ENCODE measurements at regions not wholly inside any gene's neighbourhood (a gene's known extent, or its start where the extent isn't known, plus 50 kb on each side); places are given as distances from the start of the nearest gene placed in this dataset.

GRCh38 chr13:73284081-73284874 is 225.5 kb downstream of the KLF5 start:
- Histone ChIP-seq H3K4me3 (no peak overlapping the region), H3K9me3 (no peaks in the 10 kb centered on the region), H3K27me3 (no peaks in the 10 kb centered on the region), H3K36me3 (no peaks in the 10 kb centered on the region)
- DNase-seq, result no peak

GRCh38 chr13:73283636-73284035 is 224.8 kb downstream of the KLF5 start:
- H3K9me3 ChIP-seq, result no peaks in the 10 kb centered on the region
- H3K36me3 ChIP-seq, result no peaks in the 10 kb centered on the region
- no peaks in the 10 kb centered on the region for H3K27me3 ChIP-seq
- no peak overlapping the region for H3K4me3 ChIP-seq
- DNase-seq, result no peak

GRCh38 chr13:73281746-73282145 is 222.9 kb downstream of the KLF5 start:
- Histone ChIP-seq H3K4me3 (no peak overlapping the region), H3K9me3 (peaks cover 8% of the 10 kb centered on the region), H3K36me3 (no peaks in the 10 kb centered on the region), H3K27me3 (no peaks in the 10 kb centered on the region)
- DNase-seq, result no peak

- no peak overlapping the region for H3K4me3 ChIP-seq
Observed at GRCh38 chr13:73278186-73278585, 219.4 kb downstream of the KLF5 start.

GRCh38 chr13:73275163-73275562 is 216.4 kb downstream of the KLF5 start:
- Histone ChIP-seq H3K9me3 (peaks cover 8% of the 10 kb centered on the region), H3K27me3 (no peaks in the 10 kb centered on the region), H3K36me3 (no peaks in the 10 kb centered on the region), H3K4me3 (no peak overlapping the region)
- no peak for DNase-seq

More at GRCh38 chr13:73278186-73278585, 219.4 kb downstream of the KLF5 start:
- no peak for DNase-seq
- H3K36me3 ChIP-seq, result no peaks in the 10 kb centered on the region
- peaks cover 8% of the 10 kb centered on the region for H3K9me3 ChIP-seq
- no peaks in the 10 kb centered on the region for H3K27me3 ChIP-seq

GRCh38 chr13:73274147-73274546 is 215.3 kb downstream of the KLF5 start:
- Histone ChIP-seq H3K36me3 (no peaks in the 10 kb centered on the region), H3K9me3 (peaks cover 8% of the 10 kb centered on the region), H3K27me3 (no peaks in the 10 kb centered on the region), H3K4me3 (no peak overlapping the region)
- no peak for DNase-seq

- no peaks in the 10 kb centered on the region for H3K36me3 ChIP-seq
- H3K4me3 ChIP-seq, result no peak overlapping the region
- H3K9me3 ChIP-seq, result peaks cover 8% of the 10 kb centered on the region
- DNase-seq, result peak; percentile 2
- H3K27me3 ChIP-seq, result no peaks in the 10 kb centered on the region
Observed at GRCh38 chr13:73273745-73274144, 214.9 kb downstream of the KLF5 start.

GRCh38 chr13:73273276-73273675 is 214.5 kb downstream of the KLF5 start:
- Histone ChIP-seq H3K9me3 (peaks cover 8% of the 10 kb centered on the region), H3K36me3 (no peaks in the 10 kb centered on the region), H3K27me3 (no peaks in the 10 kb centered on the region), H3K4me3 (no peak overlapping the region)
- no peak for DNase-seq

GRCh38 chr13:73272831-73273230 is 214.0 kb downstream of the KLF5 start:
- Histone ChIP-seq H3K4me3 (no peak overlapping the region), H3K9me3 (peaks cover 4% of the 10 kb centered on the region), H3K36me3 (no peaks in the 10 kb centered on the region), H3K27me3 (no peaks in the 10 kb centered on the region)
- DNase-seq, result no peak

GRCh38 chr13:73268306-73268705 is 209.5 kb downstream of the KLF5 start:
- DNase-seq, result peak; percentile 62
- no peaks in the 10 kb centered on the region for H3K27me3 ChIP-seq
- H3K4me3 ChIP-seq, result no peak overlapping the region
- no peaks in the 10 kb centered on the region for H3K36me3 ChIP-seq
- no peaks in the 10 kb centered on the region for H3K9me3 ChIP-seq

- Histone ChIP-seq H3K27me3 (no peaks in the 10 kb centered on the region), H3K36me3 (no peaks in the 10 kb centered on the region), H3K9me3 (no peaks in the 10 kb centered on the region), H3K4me3 (no peak overlapping the region)
- no peak for DNase-seq
Observed at GRCh38 chr13:73266640-73267180, 207.9 kb downstream of the KLF5 start.

GRCh38 chr13:73262862-73263627 is 204.2 kb downstream of the KLF5 start:
- DNase-seq, result no peak
- H3K36me3 ChIP-seq, result no peaks in the 10 kb centered on the region
- no peaks in the 10 kb centered on the region for H3K9me3 ChIP-seq
- no peak overlapping the region for H3K4me3 ChIP-seq
- H3K27me3 ChIP-seq, result no peaks in the 10 kb centered on the region

GRCh38 chr13:73261739-73262216 is 203.0 kb downstream of the KLF5 start:
- no peaks in the 10 kb centered on the region for H3K27me3 ChIP-seq
- no peaks in the 10 kb centered on the region for H3K36me3 ChIP-seq
- no peak for DNase-seq
- H3K4me3 ChIP-seq, result no peak overlapping the region
- no peaks in the 10 kb centered on the region for H3K9me3 ChIP-seq

GRCh38 chr13:73259061-73260017 is 200.5 kb downstream of the KLF5 start:
- DNase-seq, result no peak
- Histone ChIP-seq H3K4me3 (no peak overlapping the region), H3K36me3 (no peaks in the 10 kb centered on the region), H3K9me3 (no peaks in the 10 kb centered on the region), H3K27me3 (no peaks in the 10 kb centered on the region)

GRCh38 chr13:73258406-73258805 is 199.6 kb downstream of the KLF5 start:
- Histone ChIP-seq H3K4me3 (no peak overlapping the region), H3K36me3 (no peaks in the 10 kb centered on the region), H3K27me3 (no peaks in the 10 kb centered on the region), H3K9me3 (no peaks in the 10 kb centered on the region)
- DNase-seq, result no peak

- no peak for DNase-seq
- H3K4me3 ChIP-seq, result no peak overlapping the region
- H3K9me3 ChIP-seq, result no peaks in the 10 kb centered on the region
- no peaks in the 10 kb centered on the region for H3K36me3 ChIP-seq
- no peaks in the 10 kb centered on the region for H3K27me3 ChIP-seq
Observed at GRCh38 chr13:73254827-73255226, 196.0 kb downstream of the KLF5 start.
